HG03108 (cell line): ENCODE measurements at regions not wholly inside any gene's neighbourhood (a gene's known extent, or its start where the extent isn't known, plus 50 kb on each side); places are given as distances from the start of the nearest gene placed in this dataset.

ENCODE experiments used
- ATAC-seq: cut with Tn5 transposase; IDR thresholded peaks from one replicate; pipeline ENCODE4 v1.9.1; 2021; ENCODE audit warnings: moderate library complexity; ENCODE audit not compliant: unreplicated experiment

GRCh38 chr4:166460769-166461550 lies 587.9 kb downstream of the TLL1 start:
- ATAC-seq: no peak

DNA sequence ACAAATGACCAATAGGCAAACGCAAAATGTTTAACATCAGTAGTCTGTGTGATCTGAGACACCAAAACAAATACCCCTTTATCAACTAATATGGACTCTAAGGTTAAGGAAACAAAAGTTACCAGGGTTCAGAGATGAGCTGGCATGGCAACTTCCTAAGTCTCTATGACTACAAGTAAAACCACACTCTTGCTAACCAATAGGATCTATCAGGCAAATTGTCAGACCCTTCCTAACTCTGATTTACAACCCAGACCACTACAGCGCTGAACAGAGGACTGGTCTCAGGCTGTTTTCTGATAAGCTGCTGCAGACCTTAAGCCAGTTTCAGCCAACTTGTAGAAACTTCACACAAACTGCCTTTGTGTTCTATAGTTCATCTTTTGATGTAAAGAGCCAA lies 608.0 kb downstream of the TLL1 start:
- no peak for ATAC-seq

DNA sequence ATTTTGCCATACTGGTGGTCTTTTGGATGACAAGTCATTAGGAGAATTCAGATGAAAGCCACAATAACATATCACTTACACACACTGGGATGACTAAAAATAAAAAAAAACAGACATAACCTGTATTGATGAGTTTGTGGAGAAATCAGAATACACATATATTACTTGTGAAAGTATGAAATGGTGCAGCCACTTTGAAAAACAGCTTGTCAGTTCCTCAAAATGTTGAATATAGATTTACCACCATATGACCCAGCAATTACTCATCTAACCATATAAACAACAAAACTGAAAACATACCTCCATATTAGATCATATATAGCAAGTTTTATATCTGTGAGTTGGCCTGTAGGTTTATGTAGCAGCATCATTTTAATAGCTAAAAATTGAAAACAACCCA lies 608.7 kb downstream of the TLL1 start:
- ATAC-seq: no peak

- ATAC-seq: no peak
Measured at GRCh38 chr4:166482758-166483157, 609.7 kb downstream of the TLL1 start.

DNA sequence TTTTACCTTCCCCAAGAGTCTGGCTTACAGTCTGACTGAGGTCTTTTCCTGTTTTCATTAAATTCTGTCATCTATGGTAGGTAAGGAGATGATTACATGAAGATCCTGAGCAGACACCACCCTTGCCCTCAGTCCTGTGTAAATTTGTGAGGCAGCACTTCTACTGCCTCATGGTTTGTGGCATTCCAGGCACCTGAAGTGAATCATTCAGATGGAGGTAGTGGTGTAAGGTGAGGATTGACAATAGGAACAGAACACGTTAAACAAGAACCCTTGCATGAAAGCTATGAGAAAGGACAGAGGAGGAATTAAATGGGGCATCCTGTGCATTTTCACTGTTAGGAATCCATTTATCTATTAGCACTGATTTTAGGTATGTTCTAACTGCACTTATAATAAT lies 618.6 kb downstream of the TLL1 start:
- no peak for ATAC-seq

- no peak for ATAC-seq
Measured at GRCh38 chr4:166493924-166494345, 620.9 kb downstream of the TLL1 start.

DNA sequence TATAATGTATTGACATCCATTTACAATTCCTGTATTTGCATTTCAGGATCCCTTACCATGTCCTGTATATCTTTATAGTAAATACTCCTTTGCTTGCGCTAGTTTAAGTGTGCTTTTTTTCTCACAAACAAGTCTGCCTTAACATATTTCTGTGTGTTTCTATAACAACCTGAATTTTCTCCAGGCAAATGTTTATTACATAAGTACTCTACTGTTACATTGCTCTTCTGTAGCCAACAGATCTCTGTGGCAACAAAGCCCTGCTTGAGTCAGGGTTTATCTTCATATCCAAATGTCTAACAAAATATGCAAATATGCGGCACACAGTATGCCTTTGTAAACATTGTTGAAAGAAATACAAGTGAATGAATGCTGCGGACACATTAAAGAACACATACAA lies 625.5 kb downstream of the TLL1 start:
- ATAC-seq: no peak

- no peak for ATAC-seq
Measured at GRCh38 chr4:166499820-166500219, 626.8 kb downstream of the TLL1 start.

GRCh38 chr4:166501941-166502382 lies 628.9 kb downstream of the TLL1 start:
- ATAC-seq: peak; percentile 67

DNA sequence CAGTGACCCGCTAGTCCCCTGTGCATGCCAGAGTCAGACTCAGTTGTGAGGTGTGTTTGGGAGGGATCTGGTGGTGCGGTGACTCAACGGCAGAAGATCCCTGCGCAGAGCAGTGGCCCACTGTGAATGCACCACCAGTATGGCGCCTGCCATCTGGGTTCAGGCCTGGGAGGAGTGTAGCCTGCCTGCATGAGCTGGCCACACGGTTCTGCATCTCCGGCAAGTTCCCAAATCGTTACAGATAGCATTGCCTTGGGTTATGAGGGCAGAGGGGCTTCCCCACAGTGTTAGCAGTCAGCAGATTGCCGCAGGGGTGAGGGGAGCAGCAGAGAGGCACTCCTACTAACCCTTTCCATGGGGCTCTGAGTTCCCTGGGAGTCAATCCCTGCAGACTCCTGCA lies 629.6 kb downstream of the TLL1 start:
- ATAC-seq: no peak

DNA sequence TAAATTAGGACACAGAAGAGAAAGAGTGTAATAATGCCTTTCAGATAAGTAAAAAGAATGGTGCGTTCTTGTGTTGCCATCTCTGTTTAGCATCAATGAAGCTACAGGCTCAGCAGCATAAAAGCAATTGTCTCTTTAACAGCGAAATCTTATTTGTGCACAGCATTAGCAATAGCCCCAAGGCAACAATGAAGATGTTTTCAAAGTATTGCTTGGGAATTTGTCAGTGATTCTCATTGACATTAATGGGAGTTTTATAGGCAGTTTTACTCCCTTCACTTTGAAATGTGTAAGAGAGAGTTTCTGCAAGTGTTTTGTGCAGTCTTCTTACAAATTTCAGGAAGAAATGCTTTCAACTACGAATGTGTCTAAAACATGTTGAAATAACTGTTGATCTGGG lies 633.0 kb downstream of the TLL1 start:
- ATAC-seq: no peak

GRCh38 chr4:166512267-166512666 lies 639.2 kb downstream of the TLL1 start:
- no peak for ATAC-seq

GRCh38 chr4:166518315-166518714 lies 645.3 kb downstream of the TLL1 start:
- ATAC-seq: no peak

GRCh38 chr4:166518776-166519175 lies 645.7 kb downstream of the TLL1 start:
- ATAC-seq: no peak

- ATAC-seq: no peak
Measured at GRCh38 chr4:166519774-166520173, 646.7 kb downstream of the TLL1 start.

DNA sequence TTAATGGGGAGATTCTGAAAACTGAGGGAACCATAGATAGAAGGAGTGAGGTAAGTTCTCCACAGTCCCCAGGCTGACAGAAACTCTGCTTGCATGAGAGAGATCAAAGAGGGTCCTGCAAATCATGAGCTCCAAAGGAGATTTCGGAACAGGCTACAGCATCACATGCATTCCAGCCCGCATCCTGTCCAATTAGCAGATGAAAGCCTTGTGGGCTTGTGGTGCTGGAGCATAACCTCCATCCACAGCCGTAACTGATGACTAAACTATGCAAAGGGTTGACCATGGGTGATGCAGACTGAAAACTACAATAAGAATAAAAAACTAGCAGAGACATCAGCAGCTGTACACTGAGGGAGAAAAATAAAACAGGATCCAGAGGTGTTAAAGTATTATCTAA lies 654.5 kb downstream of the TLL1 start:
- no peak for ATAC-seq

GRCh38 chr4:166531703-166532102 lies 658.7 kb downstream of the TLL1 start:
- no peak for ATAC-seq

- no peak for ATAC-seq
Measured at GRCh38 chr4:166535865-166536264, 662.8 kb downstream of the TLL1 start.

GRCh38 chr4:166538491-166539005 lies 665.5 kb downstream of the TLL1 start:
- ATAC-seq: no peak

- ATAC-seq: no peak
Measured at GRCh38 chr4:166546009-166546408, 673.0 kb downstream of the TLL1 start.

DNA sequence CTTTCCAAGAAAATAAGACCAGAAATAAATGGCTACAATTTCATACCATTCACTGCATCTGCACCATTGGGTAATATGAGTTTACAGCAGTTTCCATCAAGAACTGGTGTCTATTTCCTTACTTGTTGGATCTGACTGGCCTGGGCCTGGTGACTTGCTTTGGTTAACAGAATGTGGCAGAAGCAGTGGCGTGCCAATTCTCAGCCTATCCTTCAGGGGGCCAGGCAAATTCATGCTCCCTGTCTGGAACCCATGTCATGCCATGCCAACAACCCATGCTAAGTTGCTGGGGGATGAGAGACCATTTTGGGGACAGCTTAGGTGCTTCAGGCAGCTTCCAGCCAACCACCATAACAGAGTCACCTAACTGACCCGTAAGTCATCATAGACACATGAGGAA lies 656.7 kb downstream of the SPOCK3 start:
- ATAC-seq: no peak

DNA sequence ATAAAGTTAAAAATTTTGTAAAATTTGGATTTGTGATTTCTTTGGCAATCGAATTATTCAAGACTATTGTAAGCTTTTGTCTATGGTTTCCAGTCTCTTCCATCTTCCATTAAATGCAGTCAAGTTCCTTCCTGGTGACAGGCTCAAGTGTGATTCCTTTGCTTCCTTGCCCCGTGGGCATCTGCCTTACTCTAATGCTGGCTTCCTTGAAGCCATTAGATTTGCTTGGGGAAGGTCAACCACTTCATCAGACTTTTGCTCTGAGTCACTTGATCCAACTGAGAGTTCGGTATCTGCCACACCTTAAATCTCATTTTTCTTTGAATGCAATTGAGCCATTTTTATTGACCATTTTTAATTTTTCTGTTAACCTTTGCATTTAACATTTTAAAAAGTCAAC lies 648.8 kb downstream of the SPOCK3 start:
- no peak for ATAC-seq
